CD14-positive monocyte (primary cell): ENCODE measurements at regions not wholly inside any gene's neighbourhood (a gene's known extent, or its start where the extent isn't known, plus 50 kb on each side); places are given as distances from the start of the nearest gene placed in this dataset.

Experiments used
- DNase-seq, 3 donors: peaks; one replicate each; pipeline ENCODE4 v3.0.0-alpha.2; 2011 to 2022
- H2AFZ ChIP-seq: 2 replicates; pipeline ENCODE4 v1.6.0; 2012; ENCODE audit warnings: mild to moderate bottlenecking, low read depth, low read length, inconsistent platforms; ENCODE audit not compliant: insufficient read depth, poor library complexity, severe bottlenecking
- H3K27ac ChIP-seq, 2 donors: 1 replicate in 1 of 2; 2 replicates in 1 of 2; pipeline ENCODE4 v1.5.1; 2012 to 2013; ENCODE audit warnings: low read length in 2 of 2, control low read depth in 1 of 2, inconsistent platforms in 1 of 2, low read depth in 1 of 2, mild to moderate bottlenecking in 1 of 2
- H3K27me3 ChIP-seq, 2 donors: one replicate each; pipeline versions ENCODE4 v1.6.0 to v1.6.1; 2011 to 2013; ENCODE audit warnings: low read length in 2 of 2; ENCODE audit not compliant: control insufficient read depth in 2 of 2, insufficient read depth in 2 of 2
- H3K36me3 ChIP-seq, 2 donors: replicated peaks in 1 of 2; 1 replicate in 1 of 2; 2 replicates in 1 of 2; pipeline versions ENCODE4 v1.5.1 to v1.6.1; 2012 to 2013; ENCODE audit warnings: low read length in 2 of 2, control low read depth in 1 of 2, inconsistent platforms in 1 of 2, mild to moderate bottlenecking in 1 of 2; ENCODE audit not compliant: insufficient read depth in 2 of 2, control insufficient read depth in 1 of 2
- H3K4me1 ChIP-seq, 2 donors: 1 replicate in 1 of 2; 2 replicates in 1 of 2; pipeline versions ENCODE4 v1.5.1 to v1.6.1; 2012 to 2013; ENCODE audit warnings: low read length in 2 of 2, control low read depth in 1 of 2, inconsistent platforms in 1 of 2, mild to moderate bottlenecking in 1 of 2, moderate library complexity in 1 of 2; ENCODE audit not compliant: insufficient read depth in 2 of 2, control insufficient read depth in 1 of 2
- H3K4me2 ChIP-seq: replicated peaks from 2 replicates; pipeline ENCODE3; 2012; ENCODE audit warnings: low read length, moderate library complexity, mild to moderate bottlenecking; ENCODE audit not compliant: poor library complexity, severe bottlenecking; ENCODE audit errors: extremely low read depth
- H3K4me3 ChIP-seq, 3 experiments: fragments of 200-600 bp in 1 of 3; sonication (generic) in 1 of 3; replicated peaks in 1 of 3; 1 replicate in 2 of 3; 2 replicates in 1 of 3; pipeline ENCODE4 v1.5.1; 2011 to 2013; ENCODE audit warnings: low read length in 3 of 3, mild to moderate bottlenecking in 3 of 3, control low read depth in 2 of 3, low read depth in 2 of 3, inconsistent platforms in 1 of 3, moderate library complexity in 1 of 3
- H3K79me2 ChIP-seq: 2 replicates; pipeline ENCODE4 v1.6.0; 2012; ENCODE audit warnings: mild to moderate bottlenecking, control low read depth, inconsistent platforms, low read length, moderate library complexity; ENCODE audit not compliant: insufficient read depth
- H3K9ac ChIP-seq: 2 replicates; pipeline ENCODE4 v1.6.0; 2017; ENCODE audit warnings: low read length, mild to moderate bottlenecking; ENCODE audit not compliant: insufficient read depth, poor library complexity, severe bottlenecking
- H3K9me3 ChIP-seq, 2 donors: replicated peaks in 1 of 2; 1 replicate in 1 of 2; 2 replicates in 1 of 2; pipeline versions ENCODE4 v1.5.1 to v1.6.1; 2012 to 2013; ENCODE audit warnings: low read length in 2 of 2, control low read depth in 1 of 2; ENCODE audit not compliant: control insufficient read depth in 1 of 2, insufficient read depth in 1 of 2
- H4K20me1 ChIP-seq: 2 replicates; pipeline ENCODE4 v1.6.0; 2012; ENCODE audit warnings: mild to moderate bottlenecking, low read length, control low read depth, moderate library complexity; ENCODE audit not compliant: insufficient read depth
- H3K27ac Mint-ChIP-seq, 7 donors: one replicate each; pipeline ENCODE4 v1.8.0; 2020; ENCODE audit warnings: mild to moderate bottlenecking in 7 of 7, mixed read lengths in 7 of 7, moderate library complexity in 6 of 7, inconsistent platforms in 2 of 7
- H3K27me3 Mint-ChIP-seq, 3 donors: one replicate each; pipeline ENCODE4 v1.8.0; 2021 to 2022; ENCODE audit warnings: low read depth in 3 of 3, mild to moderate bottlenecking in 3 of 3, mixed read lengths in 3 of 3, moderate library complexity in 3 of 3, inconsistent platforms in 1 of 3
- H3K36me3 Mint-ChIP-seq, 2 donors: one replicate each; pipeline ENCODE4 v1.8.0; 2020; ENCODE audit warnings: mixed read lengths in 2 of 2, inconsistent platforms in 1 of 2, mild to moderate bottlenecking in 1 of 2
- H3K4me1 Mint-ChIP-seq: one replicate; pipeline ENCODE4 v1.8.0; 2020; ENCODE audit warnings: mild to moderate bottlenecking, mixed read lengths
- H3K4me3 Mint-ChIP-seq, 2 donors: one replicate each; pipeline ENCODE4 v1.8.0; 2020; ENCODE audit warnings: mild to moderate bottlenecking in 2 of 2, mixed read lengths in 2 of 2, moderate library complexity in 1 of 2
- H3K9me3 Mint-ChIP-seq, 7 donors: one replicate each; pipeline ENCODE4 v1.8.0; 2020 to 2022; ENCODE audit warnings: mixed read lengths in 7 of 7, mild to moderate bottlenecking in 6 of 7, moderate library complexity in 6 of 7, inconsistent platforms in 2 of 7
- WGBS: methylation state at CpG from one replicate; pipeline ENCODE4 v1.1.5; 2013; ENCODE audit warnings: missing lambda C conversion rate; ENCODE audit not compliant: insufficient coverage; 5-methylcytosine and 5-hydroxymethylcytosine counted together
- intact Hi-C, 2 donors: fragments of 100-400 bp; cut with micrococcal nuclease; formaldehyde crosslinking; loops; one replicate each; pipeline versions ENCODE4 v1.15.0 to v1.15.1; 2023
- TF ChIP-seq, protein P1 (sequence below): fragments of 200-600 bp; IDR thresholded peaks from one replicate; pipeline ENCODE4 v1.8.0; 2022; ENCODE audit warnings: antibody characterized with exemption, mild to moderate bottlenecking

DNA sequence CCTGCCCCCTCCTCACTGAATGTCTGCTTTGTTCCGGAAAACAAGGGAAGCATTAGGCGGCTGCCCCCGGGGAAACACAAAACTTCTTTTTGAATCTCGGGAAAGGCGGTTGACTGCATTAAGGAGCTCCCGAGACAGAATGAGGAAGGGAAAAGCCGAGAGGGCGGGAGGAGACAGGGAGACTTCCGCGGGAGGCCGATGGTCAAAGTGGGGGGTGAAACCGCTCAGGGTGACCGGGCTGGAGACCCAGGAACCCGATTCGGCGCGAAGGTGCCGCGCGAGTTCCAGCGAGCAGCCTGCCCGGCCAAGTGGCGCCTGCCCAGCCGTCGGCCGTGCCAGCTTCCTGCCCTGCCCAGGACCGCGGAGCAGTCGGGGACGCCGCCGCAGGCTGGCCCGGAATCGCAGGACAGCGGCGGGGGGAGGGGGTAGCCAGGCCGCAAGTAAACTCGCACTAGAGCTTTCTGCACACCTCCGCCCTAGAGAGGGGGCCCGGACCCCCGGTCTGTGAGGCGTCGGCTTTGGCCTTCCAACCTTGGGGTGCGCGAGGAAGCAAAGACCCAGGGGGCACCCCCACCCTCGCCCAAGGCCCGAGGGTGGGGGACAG is 55.1 kb upstream of the BCOR start:
- Histone ChIP-seq H3K79me2 (no peaks in the 10 kb centered on the region), H2AFZ (peak overlapping the region; percentile 65), H4K20me1 (no peaks in the 10 kb centered on the region), H3K27ac (peak overlapping the region; percentile 17 to 50), H3K27me3 (peaks cover 0 to 10% of the 10 kb centered on the region in 2 donors), H3K9me3 (no peaks in the 10 kb centered on the region), H3K4me3 (peak overlapping the region; percentile 15 to 77 (median 49)), H3K4me2 (peak overlapping the region; percentile 80), H3K36me3 (no peaks in the 10 kb centered on the region), H3K9ac (peak overlapping the region; percentile 51), H3K4me1 (peaks cover 74 to 96% of the 10 kb centered on the region in 2 donors)
- peaks cover 54% of the 10 kb centered on the region for H3K4me1 Mint-ChIP-seq
- peak overlapping the region in 5 of 7 donors; percentile 43 to 82 (median 78) for H3K27ac Mint-ChIP-seq
- TF ChIP-seq, protein P1, sequence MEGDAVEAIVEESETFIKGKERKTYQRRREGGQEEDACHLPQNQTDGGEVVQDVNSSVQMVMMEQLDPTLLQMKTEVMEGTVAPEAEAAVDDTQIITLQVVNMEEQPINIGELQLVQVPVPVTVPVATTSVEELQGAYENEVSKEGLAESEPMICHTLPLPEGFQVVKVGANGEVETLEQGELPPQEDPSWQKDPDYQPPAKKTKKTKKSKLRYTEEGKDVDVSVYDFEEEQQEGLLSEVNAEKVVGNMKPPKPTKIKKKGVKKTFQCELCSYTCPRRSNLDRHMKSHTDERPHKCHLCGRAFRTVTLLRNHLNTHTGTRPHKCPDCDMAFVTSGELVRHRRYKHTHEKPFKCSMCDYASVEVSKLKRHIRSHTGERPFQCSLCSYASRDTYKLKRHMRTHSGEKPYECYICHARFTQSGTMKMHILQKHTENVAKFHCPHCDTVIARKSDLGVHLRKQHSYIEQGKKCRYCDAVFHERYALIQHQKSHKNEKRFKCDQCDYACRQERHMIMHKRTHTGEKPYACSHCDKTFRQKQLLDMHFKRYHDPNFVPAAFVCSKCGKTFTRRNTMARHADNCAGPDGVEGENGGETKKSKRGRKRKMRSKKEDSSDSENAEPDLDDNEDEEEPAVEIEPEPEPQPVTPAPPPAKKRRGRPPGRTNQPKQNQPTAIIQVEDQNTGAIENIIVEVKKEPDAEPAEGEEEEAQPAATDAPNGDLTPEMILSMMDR, result no peak
- H3K36me3 Mint-ChIP-seq, result no peaks in the 10 kb centered on the region
- 2% methylated on average over 38 of the region's 47 CpGs for WGBS
- intact Hi-C loops, result no loop called here
- peak overlapping the region; percentile 78 to 80 for H3K4me3 Mint-ChIP-seq
- peak in 1 of 3 donors; percentile 28 for DNase-seq
- peaks cover 0 to 80% (median 7%) of the 10 kb centered on the region in 3 donors for H3K27me3 Mint-ChIP-seq
- peaks cover 0 to 27% (median 2%) of the 10 kb centered on the region in 7 donors for H3K9me3 Mint-ChIP-seq

DNA sequence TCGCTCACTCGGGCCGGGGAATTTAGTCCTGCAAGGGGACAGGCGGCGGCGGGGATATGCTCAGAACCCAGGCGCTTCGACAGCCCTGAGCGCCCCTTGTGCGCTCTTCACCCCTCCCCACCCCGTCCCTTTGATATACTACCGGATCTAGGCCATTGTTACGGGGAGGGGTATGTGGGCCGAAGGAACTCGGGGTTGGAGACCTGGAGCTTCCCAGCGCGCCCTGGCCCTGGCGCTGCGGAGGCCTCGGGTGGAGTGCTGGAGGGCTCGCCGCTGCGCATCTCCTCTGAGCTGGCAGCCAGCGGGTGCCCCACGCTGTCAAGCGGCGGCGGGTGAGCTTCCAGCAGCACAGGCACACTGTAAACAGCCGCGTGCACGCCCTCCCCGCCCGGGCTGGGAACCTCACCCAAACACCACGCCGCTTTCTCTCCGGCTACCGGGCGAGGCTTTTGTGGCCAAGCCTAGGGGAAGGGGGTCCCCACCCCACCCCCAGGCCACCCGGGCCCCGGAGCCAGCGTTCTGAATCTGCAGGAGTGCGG is 54.5 kb upstream of the BCOR start:
- H3K4me1 ChIP-seq, result peaks cover 74 to 96% of the 10 kb centered on the region in 2 donors
- peak overlapping the region in 1 of 2 donors; percentile 17 for H3K27ac ChIP-seq
- H2AFZ ChIP-seq, result peak overlapping the region; percentile 65
- TF ChIP-seq, protein P1, result no peak
- no peaks in the 10 kb centered on the region for H3K79me2 ChIP-seq
- H3K36me3 ChIP-seq, result no peaks in the 10 kb centered on the region
- Mint-ChIP-seq H3K27ac (no peak overlapping the region), H3K9me3 (peaks cover 0 to 31% (median 5%) of the 10 kb centered on the region in 7 donors), H3K4me1 (peaks cover 51% of the 10 kb centered on the region), H3K27me3 (peaks cover 0 to 80% (median 7%) of the 10 kb centered on the region in 3 donors), H3K36me3 (no peaks in the 10 kb centered on the region), H3K4me3 (peak overlapping the region; percentile 78 to 80)
- intact Hi-C loops, result no loop called here
- peaks cover 2 to 7% of the 10 kb centered on the region in 2 donors for H3K27me3 ChIP-seq
- peak overlapping the region; percentile 51 for H3K9ac ChIP-seq
- H3K9me3 ChIP-seq, result no peaks in the 10 kb centered on the region
- peak overlapping the region; percentile 15 to 77 (median 49) for H3K4me3 ChIP-seq
- peak overlapping the region; percentile 80 for H3K4me2 ChIP-seq
- H4K20me1 ChIP-seq, result no peaks in the 10 kb centered on the region
- DNase-seq, result no peak
- no CpG with 5 or more reads among the region's 42 CpGs for WGBS
